ENCODE measurements at regions not wholly inside any gene's neighbourhood (a gene's known extent, or its start where the extent isn't known, plus 50 kb on each side); places are given as distances from the start of the nearest gene placed in this dataset.

GRCh38 chr20:11378252-11378651 lies 539.4 kb upstream of the BTBD3 start:
- no peak for TF ChIP-seq CTCF (conservative IDR thresholded peaks at IDR 0.05)
- TF ChIP-seq EZH2 (IDR thresholded peaks at IDR 0.05; ENCODE audit: low read depth): no peak
